ENCODE measurements at regions not wholly inside any gene's neighbourhood (a gene's known extent, or its start where the extent isn't known, plus 50 kb on each side); places are given as distances from the start of the nearest gene placed in this dataset.

GRCh38 chr7:27361522-27361921, 118.9 kb downstream of the EVX1 start:
- intact Hi-C loops (cut with DNase I), result no loop called here
- WGBS, 4 donors, result 83 to 90% (median 84%) methylated on average over 10 of the region's 10 CpGs

GRCh38 chr7:27362026-27362425, 119.4 kb downstream of the EVX1 start:
- peaks cover 0 to 14% of the 10 kb centered on the region in 2 donors for H3K4me1 ChIP-seq (replicated peaks in 1 of 2)
- H3K36me3 ChIP-seq (replicated peaks in 1 of 2), result no peaks in the 10 kb centered on the region
- no peak overlapping the region for H3K4me3 ChIP-seq
- intact Hi-C loops (cut with DNase I), result no loop called here
- TF ChIP-seq CTCF (IDR thresholded peaks at IDR 0.05) (no peak), POLR2A (IDR thresholded peaks at IDR 0.05) (no peak)
- no peak for DNase-seq
- no peak overlapping the region for H3K27ac ChIP-seq
- no peaks in the 10 kb centered on the region for H3K27me3 ChIP-seq
- WGBS, 4 donors, result 88 to 94% (median 91%) methylated on average over 4 of the region's 4 CpGs
- no peaks in the 10 kb centered on the region for H3K9me3 ChIP-seq (replicated peaks in 1 of 3)

More at GRCh38 chr7:27361522-27361921, 118.9 kb downstream of the EVX1 start:
- Histone ChIP-seq H3K4me3 (no peak overlapping the region), H3K36me3 (replicated peaks in 1 of 2) (no peaks in the 10 kb centered on the region), H3K27me3 (no peaks in the 10 kb centered on the region), H3K27ac (no peak overlapping the region), H3K9me3 (replicated peaks in 1 of 3) (no peaks in the 10 kb centered on the region), H3K4me1 (replicated peaks in 1 of 2) (peaks cover 0 to 14% of the 10 kb centered on the region in 2 donors)
- no peak for DNase-seq
- TF ChIP-seq CTCF (IDR thresholded peaks at IDR 0.05) (no peak), POLR2A (IDR thresholded peaks at IDR 0.05) (no peak)

DNA sequence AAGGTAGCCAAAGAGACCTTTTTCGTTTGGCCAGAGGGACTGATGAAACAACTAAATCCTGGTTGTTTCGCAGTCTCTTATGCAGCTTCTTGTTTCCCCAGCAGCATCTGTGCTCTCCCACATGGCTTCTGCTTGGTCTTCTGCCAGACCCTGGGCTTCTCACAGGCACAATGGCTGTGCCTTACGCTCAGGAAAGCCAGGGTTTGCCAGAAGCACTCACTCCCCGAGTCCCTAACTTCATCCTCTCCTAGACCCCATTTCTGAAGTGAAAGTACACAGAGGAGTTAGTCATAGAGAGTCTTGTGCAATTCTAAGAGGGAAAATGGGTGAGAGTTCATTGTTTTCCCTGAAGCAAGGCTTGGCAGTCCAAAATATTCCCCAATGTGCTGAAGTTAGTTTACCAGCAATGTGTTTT, 121.7 kb downstream of the EVX1 start:
- H3K27ac ChIP-seq, result peak overlapping the region in 3 of 5 donors; percentile 4 to 86 (median 73)
- TF ChIP-seq CTCF (IDR thresholded peaks at IDR 0.05), result no peak
- TF ChIP-seq POLR2A (IDR thresholded peaks at IDR 0.05), result no peak
- 45 to 53% (median 48%) methylated on average over 4 of the region's 4 CpGs for WGBS, 4 donors

GRCh38 chr7:27367179-27367932, 124.8 kb downstream of the EVX1 start:
- no peak for DNase-seq
- H3K9me3 ChIP-seq (replicated peaks in 1 of 3), result no peaks in the 10 kb centered on the region
- TF ChIP-seq POLR2A (IDR thresholded peaks at IDR 0.05) (no peak), CTCF (IDR thresholded peaks at IDR 0.05) (no peak)
- no peaks in the 10 kb centered on the region for H3K36me3 ChIP-seq (replicated peaks in 1 of 2)
- H3K4me3 ChIP-seq, result no peak overlapping the region
- no peaks in the 10 kb centered on the region for H3K27me3 ChIP-seq
- intact Hi-C loops (cut with DNase I), result no loop called here
- WGBS, 4 donors, result 89 to 96% (median 91%) methylated on average over 4 of the region's 4 CpGs
- peaks cover 0 to 14% of the 10 kb centered on the region in 2 donors for H3K4me1 ChIP-seq (replicated peaks in 1 of 2)
- no peak overlapping the region for H3K27ac ChIP-seq

More for the DNA sequence above, 121.7 kb downstream of the EVX1 start:
- Histone ChIP-seq H3K27me3 (no peaks in the 10 kb centered on the region), H3K4me3 (peak overlapping the region in 1 of 4 donors; percentile 27), H3K9me3 (replicated peaks in 1 of 3) (no peaks in the 10 kb centered on the region), H3K4me1 (replicated peaks in 1 of 2) (peaks cover 0 to 14% of the 10 kb centered on the region in 2 donors), H3K36me3 (replicated peaks in 1 of 2) (no peaks in the 10 kb centered on the region)
- intact Hi-C loops (cut with DNase I), result no loop called here
- DNase-seq, result peak; percentile 38 to 75 (median 62)

Data from adrenal gland (tissue), 9 donors.